Stimulated activated CD8-positive, alpha-beta memory T cell treated with anti-CD3 and anti-CD28 coated beads, Interleukin-15, amount 100 ng/mL, for 24 hours (primary cell): ENCODE measurements at regions not wholly inside any gene's neighbourhood (a gene's known extent, or its start where the extent isn't known, plus 50 kb on each side); places are given as distances from the start of the nearest gene placed in this dataset.

Experiments used
- DNase-seq: peaks from one replicate; pipeline ENCODE4 v3.0.0-alpha.2; 2020; ENCODE audit warnings: low read depth

DNA sequence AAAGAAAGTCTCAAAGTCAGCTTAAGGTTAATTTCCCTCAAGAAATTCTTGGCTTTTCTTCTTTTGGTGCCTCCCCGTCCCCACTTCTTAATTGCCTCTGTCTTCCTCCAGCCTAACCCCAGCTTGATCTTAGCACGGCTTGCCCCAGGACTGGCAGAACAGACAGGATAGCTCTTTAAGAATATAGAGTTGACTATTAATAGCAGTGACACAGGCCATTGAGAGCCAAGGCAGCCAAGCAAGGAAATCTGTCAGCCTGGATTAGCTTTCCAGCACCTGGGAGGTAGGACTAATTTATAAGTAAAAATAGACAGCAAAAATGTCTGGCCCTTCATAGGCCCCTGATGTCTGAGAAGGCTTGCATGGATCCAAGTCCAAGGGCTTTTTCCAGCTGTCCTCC, 384.6 kb upstream of the SLC30A5 start:
- DNase-seq, result no peak

DNA sequence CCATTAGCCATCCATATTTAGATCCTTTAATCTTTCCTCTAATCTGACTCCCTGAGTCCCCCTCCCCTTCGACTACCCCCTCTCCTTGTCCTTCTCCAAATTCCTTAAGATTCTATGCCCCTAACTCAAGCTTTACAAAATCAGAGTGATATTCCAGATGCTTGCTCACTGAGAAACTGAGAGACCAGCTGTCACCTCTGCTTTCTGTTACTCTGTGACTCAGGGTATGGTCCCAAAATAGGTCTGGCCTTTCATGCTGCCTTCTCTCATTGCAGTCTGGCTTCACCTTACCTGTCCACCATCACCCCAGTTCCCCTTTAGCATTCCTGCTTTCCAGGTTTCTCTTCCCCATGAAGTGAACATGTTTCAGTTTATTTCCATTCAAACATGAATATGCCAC, 383.3 kb upstream of the SLC30A5 start:
- no peak for DNase-seq

DNA sequence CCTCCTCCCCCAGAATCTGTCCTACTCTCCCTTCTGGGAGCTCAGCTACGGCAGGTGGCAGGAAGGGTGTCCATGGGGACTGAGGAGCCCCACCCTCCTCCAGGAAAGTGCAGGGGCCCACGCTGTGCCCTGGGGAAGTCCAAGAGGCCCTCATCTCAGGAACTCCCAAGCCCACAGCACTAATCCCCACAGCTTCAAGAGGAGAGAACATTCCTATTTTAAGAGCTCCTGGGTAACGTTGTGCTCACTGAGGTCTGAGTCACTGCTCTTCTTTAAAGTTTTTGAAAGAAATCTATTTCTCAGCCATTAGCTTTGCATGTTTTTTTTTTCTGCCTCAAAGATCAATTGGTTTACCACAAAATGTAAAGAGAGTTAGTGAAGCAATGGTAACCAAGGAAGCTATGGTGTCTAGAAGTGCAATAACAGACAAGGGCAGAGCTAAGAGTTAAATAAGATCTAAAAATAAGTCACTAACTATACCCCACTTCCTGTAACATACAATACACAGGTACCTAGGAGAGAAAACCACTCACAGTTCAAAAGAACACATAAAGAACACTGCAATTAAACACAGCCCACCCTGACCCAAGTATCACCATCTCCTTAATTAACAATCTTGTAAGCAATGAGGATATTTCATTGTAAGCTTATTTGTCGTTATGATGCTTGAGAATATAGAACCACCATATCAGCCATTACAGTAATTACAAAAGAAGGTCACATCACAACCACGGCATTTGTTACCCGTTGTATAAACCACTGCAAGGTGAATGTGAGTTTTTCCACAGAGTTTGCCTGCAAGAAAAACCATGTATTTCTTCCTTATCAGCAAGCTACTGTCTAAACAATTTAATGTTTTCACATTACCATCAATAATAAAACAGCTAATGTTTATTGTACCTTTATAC, 382.3 kb upstream of the SLC30A5 start:
- no peak for DNase-seq

DNA sequence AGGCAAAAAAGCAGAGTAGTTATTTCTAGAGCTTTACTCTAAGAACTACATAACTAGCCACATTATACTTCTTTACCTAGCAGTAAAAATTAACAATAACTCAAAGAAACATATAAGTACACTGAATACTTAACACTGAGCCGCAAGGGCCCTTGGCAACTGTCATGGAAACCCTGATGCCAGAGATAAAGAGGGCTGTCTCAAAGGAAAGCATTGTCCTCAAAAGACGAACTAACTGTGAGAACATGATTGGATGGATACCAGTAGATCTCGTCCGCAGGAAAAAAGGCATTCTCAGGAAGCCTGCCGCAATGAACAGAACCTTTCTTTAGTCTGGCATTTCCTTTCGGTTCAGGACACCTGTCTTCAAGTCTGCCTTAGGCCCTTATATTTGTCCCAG, 379.0 kb upstream of the SLC30A5 start:
- DNase-seq, result no peak

DNA sequence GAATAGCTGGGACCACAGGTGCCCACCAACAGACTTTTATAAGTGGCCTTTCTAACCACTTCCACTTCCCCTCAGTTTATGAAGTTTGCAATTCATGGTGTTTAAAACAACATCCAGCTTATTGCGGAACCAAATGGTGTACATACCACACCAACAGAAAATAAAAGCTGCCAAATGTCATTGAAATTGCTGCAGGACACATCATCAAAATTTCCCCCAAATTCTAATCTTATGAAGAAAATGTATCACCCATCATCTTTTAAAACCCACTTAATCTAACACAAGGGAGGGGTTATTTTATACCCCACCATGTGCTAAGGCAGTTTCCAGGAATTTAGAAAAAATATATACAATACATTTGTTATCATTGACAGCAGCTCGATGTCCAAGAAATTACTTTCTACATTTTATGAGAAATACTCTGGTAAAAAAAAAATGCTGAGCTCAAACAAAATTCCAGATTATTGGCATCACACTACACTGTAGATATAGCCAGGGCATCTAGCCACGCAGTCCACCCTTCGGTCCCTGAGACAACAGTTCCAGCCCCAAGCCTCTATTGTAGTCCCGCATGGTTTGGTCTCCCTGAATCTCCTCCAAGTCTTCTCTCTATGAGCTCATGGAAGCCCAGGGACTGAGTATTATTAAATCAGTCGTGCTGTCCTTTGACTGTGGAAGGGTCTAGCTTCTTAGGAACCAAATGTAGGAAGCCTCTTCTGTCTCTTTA, 372.8 kb upstream of the SLC30A5 start:
- DNase-seq, result no peak

DNA sequence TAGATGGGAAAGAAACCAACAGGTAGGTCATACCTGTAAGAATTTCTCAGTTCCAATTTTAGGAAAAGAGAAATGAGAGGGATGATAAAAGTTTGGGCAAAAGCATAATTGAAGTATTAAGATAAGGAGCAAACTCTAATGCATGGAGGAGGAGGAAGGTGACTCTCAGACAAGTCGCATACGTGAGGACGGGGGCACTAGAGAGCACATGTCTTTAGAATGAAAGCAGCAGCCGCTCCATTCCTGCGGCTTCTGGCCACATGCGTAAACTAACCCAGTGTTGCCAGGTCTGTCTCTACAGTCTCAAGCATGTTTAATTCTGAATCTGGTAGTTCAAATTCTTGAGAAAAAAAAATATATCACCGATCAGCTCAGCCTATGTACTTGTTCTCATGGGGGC, 371.5 kb upstream of the SLC30A5 start:
- no peak for DNase-seq

DNA sequence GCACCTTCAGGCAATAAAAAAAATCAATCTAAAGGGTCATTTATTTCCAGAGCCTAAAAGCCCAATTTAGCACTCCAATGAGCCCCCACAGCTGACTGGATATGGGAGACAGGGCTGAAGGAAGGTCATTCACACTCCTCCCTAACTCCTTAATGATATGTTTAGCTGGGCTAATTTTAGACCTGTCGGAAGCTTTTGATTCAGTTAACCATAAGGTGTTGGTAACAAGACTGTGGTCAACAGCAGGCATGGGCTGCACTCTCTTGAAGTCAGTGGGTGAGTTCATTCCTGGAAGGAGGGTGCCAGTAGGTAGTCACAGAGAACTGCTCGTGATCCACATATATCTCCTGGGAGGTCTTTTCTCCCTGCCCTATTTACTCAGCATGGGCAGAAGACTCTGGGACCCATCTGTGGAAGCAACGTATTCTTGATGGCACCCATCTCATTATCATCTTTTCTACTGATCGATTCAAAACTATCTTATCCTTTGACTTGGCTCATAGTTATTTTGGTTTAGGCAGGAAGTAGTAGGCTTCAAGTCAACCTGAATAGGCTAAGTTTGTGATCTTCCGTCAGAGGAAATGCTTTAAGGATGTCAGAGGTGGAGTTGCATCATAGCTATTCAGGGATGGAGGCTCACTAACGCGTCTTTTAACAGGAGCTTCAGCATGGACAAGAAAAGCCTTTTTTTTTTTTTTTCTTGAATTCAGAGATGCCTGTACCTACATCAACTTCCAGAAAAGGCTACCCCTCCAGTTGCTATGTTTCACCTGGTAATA, 367.7 kb upstream of the SLC30A5 start:
- DNase-seq, result no peak

DNA sequence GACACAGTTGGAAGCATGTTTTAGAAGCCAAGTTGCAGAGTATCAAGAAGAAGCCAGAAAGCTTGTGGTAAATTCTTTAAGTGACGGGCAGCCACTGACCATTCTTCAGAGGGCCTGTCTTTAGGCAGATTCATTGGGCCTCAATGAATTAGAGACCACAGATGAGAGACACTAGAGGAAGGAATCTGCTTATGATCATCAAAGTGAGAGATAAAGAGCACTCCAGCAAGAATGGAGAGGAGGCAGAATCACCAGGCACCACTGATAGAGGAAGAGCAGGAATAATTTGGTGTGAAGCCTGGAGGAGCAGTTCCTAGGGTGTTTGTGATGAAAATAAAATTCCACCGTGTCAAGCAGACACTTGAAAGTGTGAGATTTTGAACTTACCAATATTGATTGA, 365.9 kb upstream of the SLC30A5 start:
- no peak for DNase-seq

DNA sequence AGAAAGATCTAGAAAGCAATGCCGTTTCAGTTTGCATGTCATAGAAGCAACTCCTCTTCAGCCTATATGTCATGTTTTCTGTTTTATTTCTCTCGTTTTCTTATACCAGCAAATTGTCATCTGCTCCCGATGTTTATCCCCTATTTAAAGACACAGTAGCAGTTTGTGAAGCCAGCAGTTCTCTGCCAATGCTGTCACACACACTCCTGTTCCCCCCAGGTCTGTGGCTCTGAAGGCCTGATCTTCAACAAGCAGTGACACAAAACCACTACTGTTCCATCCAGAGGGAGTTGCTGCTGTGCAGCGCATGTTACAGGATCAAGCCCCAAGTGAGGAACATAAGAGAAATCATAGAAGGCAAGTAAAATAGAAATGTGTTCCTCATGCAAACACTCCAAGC, 364.1 kb upstream of the SLC30A5 start:
- no peak for DNase-seq

DNA sequence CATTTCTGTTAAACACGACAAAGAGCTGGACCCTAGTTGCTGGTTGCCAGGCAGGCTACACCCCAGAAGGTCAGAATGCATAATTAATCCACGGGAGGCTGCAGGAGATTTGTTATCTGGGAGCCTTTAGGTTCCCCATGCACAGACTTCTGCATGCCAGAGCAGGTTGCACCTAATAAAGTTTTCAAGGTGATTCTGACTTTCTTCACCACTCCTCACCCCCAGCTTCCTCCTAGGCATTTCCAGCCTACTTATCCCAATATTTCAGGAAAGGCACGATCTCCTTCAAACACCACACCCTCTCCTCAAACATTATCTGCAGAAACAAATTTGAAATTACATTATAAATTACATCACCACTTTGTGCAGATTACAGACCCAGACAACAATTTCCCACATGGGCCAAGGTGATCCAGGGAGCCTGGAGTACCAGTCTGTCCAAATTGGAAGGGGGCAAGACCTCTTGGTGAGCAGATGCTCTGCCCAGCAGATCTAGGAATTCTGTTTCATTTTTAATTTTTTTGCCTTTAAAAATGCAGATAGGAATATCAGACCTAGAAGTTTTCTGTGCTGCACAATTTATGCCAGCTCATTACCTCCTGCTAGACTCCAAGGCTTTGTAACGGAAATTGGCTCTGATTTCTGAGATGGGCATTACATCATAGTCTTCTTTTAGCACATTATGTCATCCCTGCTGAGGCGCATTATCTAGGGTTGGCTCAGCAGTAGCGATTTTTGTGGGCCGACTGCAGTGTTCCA, 363.4 kb upstream of the SLC30A5 start:
- DNase-seq, result no peak

DNA sequence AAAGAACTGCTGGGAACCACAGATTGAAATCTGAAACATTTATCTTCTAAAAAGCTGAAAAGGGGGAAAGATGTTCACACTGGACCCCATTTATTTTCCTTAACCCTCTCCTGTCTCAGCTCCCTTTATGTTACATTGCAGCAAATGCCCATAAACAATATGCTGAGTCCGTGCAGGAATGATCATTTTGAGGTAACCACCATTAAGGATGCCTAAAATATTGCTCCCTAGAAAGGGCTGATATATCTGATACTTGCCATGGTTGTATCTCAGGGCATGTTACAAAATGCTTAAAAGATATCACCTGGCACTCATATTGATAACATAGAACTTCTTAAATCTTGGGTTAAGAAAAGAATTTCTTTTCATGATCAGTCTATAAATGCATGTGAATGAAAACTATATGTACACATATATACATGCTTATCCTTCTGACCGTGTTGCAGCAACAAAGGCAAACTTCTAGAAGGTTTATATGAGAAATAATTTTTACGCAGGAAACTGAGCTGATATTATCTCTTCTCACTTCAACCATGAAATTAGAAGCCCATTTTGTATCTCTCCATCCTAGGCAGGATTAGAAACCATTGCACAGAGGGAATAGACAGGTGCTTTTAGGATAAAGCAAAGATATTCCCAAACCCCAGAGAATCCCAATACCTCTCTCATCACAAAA, 362.7 kb upstream of the SLC30A5 start:
- DNase-seq, result no peak

DNA sequence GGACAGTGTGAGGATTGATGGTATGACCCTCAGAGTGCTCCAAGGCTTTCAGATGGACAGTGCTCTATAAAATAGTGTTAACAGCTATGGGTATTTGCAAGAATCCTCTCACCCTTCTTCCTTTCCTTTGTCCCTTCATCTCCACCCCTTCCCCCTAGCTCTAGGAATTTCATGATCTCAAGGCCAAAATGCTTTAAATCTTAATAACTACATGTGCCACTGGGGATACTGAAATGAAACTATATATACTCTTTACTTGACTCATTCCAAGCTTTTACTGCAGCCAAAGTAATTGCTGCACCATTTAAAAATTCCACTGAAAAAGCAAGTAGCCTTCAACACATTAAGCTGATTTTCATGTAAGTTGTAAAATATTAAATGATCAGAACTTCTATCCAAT, 361.6 kb upstream of the SLC30A5 start:
- no peak for DNase-seq

DNA sequence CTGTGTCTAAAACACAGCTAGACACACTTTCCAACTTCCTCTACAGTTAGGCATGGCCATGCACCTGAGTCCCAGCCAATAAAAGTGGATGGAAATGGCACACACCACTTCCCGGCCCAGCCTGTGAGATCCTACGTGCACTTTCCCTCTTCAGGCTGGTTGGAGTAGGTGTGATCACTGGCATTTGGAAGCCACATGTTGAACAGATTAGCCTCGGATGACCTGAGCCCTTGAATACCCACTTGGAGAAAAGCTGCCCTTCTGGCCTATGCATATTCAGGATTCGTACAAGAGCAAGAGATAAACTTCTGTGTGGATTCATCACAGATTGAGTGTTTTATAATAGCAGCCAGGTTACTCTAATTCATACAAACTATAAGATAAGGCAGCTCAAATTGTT, 359.0 kb upstream of the SLC30A5 start:
- no peak for DNase-seq

DNA sequence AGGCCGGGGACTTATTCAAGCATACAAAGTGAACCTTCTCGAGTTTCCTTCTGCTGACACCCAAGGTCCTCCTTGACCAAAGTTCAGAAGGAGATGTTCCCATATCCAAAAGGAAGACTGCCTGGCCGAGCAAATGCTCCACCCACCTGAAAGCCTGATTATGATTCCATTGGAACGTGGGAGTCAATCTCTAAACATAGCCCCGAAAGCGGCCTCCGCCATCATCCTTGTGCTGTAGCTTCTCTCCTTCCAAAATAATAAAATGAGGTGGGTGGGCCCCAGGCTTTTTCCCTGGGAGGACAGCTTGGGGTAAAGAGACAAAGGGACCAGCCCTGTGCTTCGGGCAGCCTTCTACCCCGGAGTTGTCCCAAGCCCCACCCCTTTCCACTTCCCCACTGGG, 355.6 kb upstream of the SLC30A5 start:
- DNase-seq, result no peak

DNA sequence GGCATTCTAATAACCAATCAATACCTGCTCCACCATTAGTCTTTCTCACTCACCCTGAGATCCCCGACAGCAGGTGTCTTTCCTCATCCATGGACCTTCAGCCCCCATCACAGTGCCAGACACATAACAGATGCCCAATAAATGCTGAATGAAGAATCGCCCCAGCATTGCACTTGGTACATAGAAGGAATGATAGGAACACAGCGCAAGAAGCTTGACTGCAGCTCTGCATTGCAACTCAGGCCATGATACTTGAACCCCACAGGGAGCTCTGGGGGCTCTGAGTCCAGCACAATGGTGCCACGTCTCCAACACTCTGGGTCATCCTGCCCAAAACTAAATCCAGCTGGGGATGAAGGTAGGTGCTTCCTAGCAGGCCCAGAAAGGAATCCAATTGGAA, 355.0 kb upstream of the SLC30A5 start:
- no peak for DNase-seq

DNA sequence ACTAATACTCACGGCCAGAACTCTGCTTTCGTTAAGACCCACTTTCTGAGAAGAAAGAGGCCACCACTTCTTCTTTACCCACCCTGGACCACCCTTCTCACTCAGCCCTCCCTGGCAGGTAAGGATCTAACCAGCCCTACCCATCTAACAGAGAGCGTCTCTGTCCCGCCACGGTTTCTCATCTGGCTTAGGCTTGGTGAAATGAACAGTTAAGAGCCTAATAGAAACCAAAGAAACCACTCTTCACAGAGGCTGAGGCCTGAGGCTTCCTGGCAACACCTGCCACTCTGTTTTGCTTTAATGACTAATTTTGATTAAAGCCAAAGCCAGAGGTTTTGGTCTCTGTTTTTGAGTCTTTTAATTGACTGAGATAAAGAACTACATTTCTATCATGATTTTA, 354.1 kb upstream of the SLC30A5 start:
- no peak for DNase-seq

DNA sequence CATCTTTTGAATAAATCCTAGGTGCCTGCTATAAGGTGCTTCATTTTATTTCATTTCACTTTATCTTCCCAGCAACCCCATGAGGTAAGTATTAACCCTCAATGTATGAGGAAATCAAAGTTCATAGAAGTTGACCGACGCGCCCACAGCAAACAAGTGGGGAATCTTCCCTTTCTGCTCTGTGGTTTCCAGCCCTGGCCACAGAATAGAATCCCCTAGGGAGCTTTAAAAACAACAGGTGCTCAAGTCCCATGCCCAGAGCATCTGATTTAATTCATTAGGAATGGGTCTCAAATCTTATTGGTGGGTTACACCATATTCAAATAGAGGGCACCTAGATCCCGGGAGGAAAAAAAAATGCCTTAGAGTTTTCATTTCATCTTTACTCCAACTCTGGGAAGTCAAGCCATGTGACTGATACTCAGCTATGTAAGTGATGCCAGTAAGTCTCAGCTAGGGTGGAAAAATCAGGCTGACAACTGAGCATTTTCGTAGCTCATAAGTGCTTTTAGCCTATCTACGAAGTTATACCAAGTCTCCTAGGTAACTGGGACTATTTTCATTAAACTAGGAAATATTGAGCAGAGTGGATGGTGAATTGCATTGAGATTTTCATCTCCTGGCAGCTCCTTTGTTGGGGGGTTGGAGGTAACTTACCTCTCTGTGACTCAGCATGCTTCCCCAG, 353.4 kb upstream of the SLC30A5 start:
- no peak for DNase-seq

DNA sequence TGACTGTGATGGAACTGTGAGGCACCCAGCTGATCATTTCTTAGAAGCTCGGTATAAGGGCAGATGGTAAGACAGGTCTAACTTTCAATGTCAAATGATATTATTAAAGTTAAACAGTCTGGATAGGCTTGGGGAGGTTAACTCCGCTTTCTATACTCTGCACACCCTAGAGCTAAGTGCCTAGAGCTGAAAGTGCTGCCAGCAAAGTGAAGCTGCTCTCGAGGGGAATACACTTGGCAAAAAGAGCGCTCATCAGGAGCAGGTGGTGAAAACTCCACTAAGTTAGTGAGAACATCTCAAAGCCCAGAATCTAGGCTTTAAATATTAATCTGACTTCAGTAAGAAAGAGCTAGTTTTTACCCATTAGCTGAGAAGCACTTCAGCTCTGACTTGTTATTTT, 349.6 kb upstream of the SLC30A5 start:
- no peak for DNase-seq

DNA sequence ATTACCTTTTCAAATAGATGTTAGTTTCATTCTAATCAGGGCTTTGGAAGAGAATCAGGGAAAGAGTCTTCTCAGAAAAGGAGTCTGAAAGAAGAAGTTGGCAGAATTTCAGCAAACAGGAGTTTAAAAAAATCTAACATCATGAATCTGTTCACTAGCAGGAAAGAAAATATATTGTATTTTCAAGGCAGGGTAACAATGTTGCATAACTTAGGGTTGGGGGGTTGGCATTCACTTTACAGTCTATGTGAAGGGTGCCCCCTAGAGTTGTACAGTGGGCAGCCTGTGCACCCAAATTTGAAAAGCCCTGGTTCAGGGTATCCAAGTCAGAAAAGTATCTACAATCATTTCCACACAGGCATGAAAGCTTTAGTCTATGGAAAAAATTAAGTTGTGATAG, 348.4 kb upstream of the SLC30A5 start:
- no peak for DNase-seq

DNA sequence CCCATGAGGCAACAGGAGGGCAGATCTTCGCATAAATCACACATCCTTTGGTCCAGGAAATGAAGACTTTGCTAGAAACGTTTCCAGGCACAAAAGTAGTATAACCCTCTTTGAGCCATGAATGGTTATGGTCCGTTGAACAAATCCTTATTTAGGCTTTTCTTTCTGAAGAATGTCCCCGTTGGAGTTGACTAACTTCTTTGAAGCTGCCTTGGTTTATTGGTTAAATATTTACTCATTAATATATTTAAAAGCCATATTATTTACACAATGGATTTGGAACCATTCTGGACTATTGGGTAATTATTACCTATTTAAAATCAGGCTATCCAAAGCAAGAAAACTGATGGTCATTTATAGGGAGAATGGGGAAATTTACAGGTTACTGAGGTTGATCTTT, 347.6 kb upstream of the SLC30A5 start:
- DNase-seq, result no peak
